Hematopoietic multipotent progenitor cell treated with erythropoietin and hydrocortisone succinate and interleukin-3 and kit ligand, for 6 days (in vitro differentiated cells): ENCODE measurements at regions not wholly inside any gene's neighbourhood (a gene's known extent, or its start where the extent isn't known, plus 50 kb on each side); places are given as distances from the start of the nearest gene placed in this dataset.

ENCODE experiments used
- DNase-seq: peaks from one replicate; pipeline ENCODE4 v3.0.0-alpha.2; 2015

DNA sequence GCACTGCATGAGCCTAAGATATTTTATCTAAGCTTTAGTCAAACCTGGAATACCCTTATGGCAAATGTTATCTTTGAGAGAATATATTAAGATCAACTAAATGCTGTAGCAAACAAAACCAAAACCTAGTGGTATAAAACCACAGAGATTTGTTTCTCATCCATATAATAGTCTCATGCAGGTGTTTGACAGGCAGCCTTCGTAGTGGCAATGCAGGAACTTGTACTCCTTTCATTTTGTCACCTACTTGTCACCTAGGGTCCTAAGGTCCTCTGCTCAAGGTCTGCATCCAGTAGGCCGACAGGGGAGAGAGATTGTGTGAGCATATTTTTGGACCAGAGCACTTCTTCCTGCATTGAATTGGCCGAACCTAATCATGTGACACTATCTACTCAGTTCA, 352.6 kb downstream of the GPR37 start:
- DNase-seq: no peak

DNA sequence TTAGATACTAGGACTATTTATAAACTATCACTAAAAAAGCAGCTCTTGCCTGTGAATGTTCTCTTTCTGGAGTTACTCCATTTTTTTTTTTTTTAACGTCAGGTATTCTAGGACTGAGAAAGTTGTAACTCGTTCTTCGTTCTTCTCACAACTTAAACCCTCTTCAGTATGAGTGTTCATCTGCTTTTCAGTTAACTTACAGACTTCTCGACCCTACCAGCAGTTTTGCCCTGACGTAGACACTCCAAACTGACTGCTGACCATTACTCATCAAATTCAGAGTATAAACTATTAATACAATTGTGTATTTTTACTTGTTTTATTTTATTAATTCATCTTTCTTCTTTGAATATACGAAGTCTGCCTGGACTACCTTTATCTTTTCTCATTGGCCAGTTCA, 353.1 kb downstream of the GPR37 start:
- DNase-seq: no peak

DNA sequence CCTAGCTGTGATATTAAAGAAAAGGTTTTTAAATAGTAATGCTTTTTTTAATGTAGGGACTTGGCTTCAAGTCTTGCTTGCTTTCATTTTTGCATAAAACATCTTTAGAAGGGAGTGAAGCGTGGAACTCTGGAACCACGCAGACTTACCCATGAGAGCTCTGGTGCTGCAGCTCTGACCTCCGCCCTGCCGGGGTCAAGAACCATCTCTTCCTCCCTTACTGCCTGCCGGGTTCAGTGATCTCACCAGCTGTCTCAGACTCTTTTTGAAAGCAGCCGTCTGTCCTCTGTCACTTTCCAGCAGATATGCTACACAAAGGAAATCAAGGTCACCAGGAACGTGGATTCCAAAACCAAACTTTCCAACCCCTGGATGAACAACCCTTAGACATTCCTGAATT, 353.8 kb downstream of the GPR37 start:
- DNase-seq: no peak

DNA sequence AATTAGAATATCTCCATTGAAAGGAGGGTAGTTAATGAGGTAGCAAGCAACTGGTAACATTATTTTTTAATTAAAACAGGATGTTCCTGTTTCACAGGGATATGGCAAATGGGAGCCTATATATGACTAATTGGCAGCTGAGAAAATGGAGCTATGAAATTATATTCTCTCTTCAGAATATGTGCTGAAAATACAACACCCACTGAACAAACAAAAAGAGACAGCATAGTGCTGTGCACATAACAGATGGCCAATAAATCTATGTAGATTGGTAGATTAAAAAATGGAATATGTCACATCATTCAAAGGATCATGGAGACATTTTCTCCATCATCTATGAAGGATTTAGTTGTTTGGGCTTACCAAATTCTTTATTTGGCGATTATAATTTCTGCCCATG, 362.0 kb downstream of the GPR37 start:
- DNase-seq: no peak

DNA sequence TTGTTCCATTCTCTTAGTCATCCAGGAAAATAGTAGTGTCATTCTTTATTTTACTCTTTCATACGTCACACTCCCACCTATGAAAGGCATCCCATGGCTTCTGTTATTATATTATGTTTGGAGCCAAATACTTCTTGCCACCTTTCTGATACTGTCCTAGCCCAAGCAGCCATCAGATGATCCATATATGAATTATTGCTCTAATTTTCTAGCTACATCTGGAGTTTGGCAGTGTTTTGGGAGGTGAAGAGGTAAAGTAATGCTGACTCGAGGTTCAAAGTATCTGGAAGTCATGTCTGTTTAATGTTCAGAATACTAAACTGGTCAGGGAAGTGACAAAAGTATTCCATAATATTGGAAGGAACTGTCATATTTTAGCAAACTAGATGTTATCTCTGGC, 362.5 kb downstream of the GPR37 start:
- no peak for DNase-seq

DNA sequence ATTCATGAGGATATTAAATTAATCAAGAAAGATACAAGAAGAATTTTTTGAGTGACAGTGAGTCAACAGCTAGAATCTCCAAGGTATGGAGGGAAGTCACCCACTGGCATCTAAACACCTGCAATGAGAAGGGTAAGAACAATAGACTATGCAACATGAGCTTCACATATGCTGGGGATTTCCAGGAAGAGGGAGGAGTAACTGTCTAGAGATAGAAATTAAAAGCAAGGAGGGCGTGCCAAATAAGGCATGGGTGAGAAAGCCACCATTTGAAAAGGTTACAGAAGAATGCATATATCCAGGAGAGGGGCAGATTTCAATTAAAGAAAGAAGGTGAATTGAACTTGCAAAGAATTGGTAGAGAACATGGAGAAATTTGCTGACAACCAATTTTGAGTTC, 365.7 kb downstream of the GPR37 start:
- no peak for DNase-seq

DNA sequence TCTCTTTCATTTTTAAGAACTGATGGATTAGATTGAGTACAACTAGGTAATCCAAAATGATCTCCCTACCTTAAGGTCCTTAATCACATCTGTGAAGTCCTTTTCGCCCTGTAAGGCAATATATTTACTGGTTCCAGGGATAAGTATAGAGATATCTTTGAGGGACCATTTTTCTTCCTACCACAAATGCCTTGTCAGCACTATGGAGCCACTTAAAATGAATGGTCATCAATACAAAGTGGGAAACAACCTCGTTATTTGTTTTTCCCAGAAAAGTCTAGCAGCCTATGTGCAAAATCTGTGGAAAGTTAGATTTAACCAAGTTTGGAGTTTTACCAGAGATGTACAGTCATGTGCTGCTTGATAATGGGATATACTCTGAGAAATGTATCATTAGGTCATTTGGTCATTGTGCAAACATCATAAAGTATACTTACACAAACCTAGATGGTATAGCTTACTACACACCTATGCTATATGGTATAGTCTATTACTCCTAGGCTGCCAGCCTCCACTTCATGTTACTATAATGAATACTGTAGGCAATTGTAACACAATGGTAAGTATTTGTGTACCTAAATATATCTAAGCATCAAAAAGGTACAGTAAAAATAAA, 366.2 kb upstream of the TMEM229A start:
- no peak for DNase-seq

DNA sequence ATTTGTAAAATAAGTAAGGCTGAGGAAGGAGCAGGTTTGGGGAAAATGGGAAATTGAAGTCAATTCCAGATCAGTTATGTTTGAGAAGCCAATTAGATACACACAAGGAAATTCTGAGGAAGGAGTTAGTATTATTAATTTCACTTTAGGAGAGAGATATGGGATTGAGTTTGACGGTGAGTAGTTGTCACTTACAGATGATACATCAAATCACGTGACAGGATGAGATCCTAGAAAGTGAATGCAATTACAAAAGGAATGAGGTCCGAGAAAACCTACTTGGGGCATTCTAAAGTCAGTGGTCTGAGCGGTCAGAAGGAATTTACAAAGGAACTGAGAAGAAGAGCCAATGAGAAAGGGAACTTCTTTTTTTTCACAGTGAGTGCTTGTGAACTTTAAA, 364.3 kb upstream of the TMEM229A start:
- DNase-seq: no peak

DNA sequence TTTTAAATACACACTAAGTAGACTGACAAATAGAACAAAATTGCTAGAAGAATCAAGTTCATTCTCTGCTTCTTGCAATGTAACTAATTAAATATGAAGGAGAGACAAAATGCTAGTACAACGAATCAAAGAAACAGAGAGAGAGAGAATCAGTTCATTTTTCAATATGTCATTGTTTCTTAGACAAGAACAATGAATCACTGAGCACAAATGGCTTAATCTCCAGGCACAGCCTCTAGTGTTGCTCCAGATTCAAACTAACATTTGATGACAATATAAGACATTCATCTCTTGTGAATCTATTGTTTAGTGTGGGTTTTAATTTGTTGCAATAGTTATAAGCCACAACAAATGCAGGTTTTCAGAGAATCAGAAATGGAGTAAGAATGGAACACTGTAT, 357.4 kb upstream of the TMEM229A start:
- no peak for DNase-seq

DNA sequence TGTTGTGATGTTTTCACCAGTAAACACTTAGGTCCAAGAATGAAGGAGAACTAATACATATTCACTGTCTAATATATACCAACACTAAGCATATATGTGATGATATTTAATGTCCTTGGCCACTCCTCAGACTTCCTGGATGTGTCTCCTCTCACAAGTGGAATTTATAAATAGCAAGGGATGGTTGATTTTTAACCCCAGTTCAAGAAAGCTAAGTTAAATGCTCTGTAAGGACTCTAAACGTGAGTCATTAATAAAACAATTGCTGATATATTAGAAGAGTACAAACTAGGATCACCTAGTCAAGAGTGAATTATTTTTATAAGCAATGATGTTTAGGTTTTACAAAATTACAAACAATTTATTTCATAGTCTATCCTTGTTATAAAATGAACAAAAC, 355.9 kb upstream of the TMEM229A start:
- no peak for DNase-seq

DNA sequence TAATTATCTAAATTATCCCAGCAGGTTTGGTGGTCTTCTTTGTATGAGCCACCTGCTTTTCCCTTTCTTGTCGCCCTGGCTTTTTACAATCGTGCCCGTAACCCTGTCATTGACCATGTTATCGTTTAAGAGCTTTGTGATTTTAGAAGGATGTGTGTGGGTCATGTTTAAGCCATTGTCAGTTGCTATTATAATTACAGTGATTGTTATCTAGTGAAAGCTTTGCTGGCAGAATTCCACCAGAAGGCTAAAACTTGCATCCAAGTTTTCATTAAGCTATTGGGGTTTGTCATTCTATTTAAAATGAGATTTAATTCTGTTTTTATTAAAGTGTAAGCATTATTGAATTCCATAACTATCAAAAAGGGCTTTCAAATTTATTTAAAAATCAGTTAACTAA, 354.2 kb upstream of the TMEM229A start:
- DNase-seq: no peak

DNA sequence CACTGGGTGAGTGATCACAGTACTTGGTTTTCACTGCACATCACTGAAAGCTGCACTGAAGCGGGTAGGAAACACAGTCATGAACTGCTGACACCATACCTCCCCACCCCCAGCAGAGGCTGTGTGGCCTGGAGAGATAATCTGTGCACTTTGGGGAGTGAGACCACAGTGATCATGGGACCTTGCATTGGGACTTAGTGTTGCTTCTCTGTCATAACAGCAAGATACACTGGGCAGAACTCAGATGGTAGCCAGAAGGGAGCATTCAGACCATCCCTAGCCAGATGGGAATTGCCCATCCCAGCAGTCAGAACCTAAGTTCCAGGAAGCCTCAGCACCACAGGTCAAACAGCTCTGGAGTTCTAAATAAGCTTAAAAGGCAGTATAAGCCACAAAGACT, 346.4 kb upstream of the TMEM229A start:
- no peak for DNase-seq

DNA sequence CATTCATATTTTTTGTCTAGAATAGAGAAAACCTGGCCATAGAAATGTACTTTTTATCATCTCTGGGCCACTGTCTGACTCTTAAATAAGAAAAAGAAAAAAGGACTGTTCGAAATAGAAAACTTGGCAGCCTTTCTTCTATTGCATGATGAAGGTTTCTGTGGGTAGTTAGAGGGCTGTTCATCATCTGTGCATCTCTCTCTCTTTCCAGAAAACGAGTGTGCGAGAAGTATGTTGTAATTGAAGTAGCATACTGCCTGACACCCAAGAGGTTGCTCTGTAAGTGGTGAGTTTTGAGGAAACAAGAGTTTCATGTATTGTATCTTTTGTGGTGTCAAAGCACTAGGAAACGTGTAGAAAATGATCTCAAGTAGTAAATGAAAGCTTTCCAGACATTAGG, 343.2 kb upstream of the TMEM229A start:
- DNase-seq: no peak

DNA sequence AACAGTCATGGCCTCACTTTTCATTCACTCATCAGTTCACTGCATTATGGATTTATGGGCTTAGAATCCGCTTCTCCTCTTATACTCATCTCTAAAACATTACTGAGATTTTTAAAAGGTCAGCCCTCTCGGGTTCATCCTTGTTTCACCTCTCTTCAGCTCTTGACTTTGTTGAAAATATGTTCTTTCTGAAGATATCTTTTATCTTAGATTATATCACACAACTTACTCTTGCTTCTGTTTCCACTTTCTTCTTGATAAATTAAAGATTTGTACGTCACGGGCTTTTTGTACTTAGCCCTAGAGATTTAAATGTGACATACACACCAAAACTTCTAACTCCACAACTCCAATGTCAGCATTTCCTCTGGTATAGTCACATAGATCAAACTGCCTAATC, 342.5 kb upstream of the TMEM229A start:
- DNase-seq: no peak

DNA sequence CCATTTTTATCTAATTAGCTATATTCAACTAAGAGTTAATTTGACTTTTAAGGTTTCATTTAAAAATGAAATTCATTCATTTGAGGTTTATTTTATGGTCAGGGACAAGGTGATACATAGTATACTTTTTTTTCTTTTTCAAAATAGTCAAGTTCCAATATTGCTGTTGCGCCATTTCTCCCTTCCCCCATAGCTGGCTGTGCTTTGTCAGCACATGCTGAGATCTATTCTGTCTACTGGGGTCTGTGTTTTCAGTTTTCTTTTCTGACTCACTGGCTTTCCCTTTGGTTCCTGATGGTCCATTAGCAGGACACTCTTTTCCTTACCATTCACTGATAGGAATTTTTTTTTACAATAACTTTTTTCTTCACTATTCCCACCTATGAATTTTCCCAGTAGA, 336.4 kb upstream of the TMEM229A start:
- DNase-seq: no peak

DNA sequence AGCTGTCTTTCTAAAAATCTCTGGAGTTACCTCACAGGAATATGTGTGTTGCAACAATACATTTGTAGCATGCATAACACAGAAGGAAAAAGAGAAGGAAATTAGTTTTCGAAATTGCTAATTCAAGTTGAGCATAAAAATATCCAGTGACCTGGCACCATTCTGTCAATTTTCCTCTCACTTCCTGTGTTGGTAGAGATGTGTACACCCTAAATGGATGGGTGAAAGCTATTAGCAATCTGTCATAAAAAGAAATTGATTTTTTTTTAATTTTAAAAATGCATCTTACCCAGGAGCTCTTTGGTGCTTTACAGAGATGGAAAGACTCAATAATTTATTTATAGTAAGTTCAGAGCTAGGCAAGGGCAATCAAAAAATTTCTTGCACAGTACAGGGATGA, 333.3 kb upstream of the TMEM229A start:
- DNase-seq: no peak

DNA sequence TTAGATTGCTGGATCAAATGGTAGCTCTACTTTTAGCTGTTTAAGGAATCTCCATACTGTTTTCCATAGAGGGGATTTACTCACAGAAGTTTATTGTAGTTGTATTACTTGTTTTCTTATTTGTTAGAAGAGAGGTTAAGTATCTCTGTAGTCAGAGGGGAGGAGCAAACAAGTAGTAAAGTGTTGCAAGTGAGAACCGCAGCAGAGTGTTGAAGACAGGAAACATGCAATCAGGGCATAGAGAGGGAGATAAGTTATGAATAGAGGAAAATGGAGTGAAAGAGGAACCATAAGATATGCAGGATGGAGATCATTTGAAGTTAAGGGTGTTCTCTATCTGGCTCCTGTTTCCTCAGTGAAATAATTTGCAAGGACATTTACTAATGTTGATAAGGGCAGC, 331.4 kb upstream of the TMEM229A start:
- peak; percentile 1 for DNase-seq

DNA sequence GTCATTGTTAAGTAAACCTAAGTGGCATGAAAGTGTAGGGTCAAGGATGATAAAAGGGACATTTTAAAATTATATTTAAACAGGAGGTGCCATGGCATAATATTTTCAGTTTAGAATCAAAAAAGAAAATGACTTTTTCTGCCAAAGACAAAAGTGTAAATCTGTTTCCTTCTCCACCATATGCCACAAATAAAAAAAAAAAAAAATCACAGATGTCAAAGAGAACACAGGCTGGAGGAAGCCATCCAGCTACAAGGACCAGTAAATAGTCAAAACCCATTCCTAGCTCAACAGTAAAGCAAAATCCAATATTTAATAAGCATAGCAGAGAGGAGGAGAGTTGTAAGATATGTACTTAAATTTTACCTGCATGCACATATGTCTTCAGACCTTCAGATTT, 321.3 kb upstream of the TMEM229A start:
- no peak for DNase-seq

DNA sequence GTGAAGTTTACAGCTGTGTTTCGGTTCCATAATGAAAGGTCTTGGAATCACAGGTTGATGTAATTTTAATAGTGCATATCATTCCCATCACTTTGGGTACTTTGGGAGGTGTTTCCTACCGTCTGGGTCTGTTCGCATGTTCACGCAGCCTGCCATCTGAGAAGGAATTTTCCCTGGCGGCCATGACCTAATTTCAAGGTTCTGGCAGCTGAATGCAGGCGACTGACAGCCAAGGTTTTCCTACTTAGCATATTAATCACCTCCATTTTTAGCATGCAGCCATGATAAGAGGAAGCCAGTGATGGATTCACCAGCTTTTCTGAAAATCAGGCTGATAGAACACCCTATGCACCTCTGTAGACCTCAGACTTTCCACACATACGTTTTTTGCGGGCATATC, 319.1 kb upstream of the TMEM229A start:
- no peak for DNase-seq

DNA sequence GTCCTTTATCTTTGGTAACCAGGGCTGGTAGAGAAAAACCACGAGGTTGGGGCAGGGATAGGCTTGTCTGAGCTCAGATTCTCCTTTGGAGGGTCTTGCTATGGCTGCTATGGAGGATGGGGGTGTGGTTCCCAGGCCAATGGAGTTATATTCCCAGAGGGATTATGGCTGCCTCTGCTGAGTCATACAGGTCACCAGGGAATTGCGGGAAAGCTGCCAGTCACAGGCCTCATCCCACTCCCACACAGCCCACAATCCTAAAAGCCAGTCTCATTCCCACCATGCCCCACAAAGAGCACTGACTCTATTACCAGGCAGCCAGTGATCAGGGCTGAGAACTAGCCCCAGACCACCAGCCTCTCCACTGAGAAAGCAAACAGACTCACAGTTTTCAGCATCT, 316.6 kb upstream of the TMEM229A start:
- DNase-seq: no peak

DNA sequence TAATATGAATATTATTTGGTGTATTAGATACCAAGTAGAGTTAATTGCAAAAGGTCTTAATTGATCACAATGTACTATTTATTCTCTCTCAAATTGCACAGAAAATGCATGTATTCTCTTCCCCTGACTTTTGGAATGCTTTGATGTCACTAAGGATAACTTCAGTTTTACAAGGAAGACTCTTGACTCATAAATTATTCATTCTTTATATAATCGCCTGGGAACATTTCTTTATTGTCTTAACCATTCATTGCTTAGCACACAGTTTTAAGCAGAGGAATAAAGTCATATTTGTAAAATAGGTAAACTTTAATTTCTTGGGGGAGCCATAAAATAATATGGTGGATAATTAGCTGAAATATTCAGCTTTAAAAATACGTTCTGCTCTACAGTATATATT, 306.0 kb upstream of the TMEM229A start:
- no peak for DNase-seq

DNA sequence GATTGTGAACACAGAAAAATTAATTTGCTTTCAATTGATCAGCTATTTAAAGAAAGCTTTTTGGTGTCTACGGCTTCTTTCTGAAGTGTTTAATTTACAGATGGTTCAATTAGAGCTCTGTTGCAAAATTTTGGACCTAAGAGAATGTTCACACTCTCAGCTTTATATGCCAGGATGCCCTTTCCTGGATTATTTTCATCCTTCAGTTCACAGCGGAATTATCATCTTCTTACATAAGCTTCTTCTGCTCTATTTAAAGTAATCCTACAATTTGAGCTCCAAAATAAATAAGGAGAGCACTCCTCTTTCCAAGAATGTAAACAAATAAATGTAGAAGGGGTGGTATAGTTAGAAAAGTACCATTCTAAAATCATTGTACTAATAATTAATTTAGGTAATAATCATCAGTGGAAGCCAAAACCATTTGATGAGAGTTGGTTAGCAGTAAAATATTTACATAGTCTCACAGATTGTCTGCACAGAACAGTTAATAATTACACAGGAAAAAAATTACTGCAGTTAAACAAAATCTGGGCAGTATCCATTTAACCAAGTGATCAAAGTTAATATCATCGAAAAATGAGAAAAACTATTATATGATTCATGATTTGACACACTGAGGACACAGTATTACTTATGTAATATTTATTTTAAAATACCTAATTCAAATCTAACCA, 298.0 kb upstream of the TMEM229A start:
- DNase-seq: no peak

DNA sequence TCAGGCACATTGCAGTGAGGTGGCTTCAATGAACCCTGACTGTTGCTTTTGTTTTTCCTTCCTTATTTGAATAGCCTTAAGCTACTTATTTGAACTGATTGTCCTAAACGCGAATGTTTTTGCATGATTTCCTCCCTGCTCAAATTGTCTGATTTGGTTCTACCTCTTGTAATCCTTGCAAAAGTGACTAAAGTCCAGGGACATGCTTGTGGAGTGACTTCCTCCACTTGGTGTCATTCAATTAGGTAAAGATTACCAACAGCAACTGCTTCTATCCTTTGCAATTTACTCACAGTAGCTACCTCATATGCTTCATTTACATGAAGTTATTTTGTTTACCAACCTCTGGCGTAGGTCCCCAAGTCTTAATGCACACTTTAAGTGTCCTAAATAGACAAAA, 295.9 kb upstream of the TMEM229A start:
- DNase-seq: no peak

DNA sequence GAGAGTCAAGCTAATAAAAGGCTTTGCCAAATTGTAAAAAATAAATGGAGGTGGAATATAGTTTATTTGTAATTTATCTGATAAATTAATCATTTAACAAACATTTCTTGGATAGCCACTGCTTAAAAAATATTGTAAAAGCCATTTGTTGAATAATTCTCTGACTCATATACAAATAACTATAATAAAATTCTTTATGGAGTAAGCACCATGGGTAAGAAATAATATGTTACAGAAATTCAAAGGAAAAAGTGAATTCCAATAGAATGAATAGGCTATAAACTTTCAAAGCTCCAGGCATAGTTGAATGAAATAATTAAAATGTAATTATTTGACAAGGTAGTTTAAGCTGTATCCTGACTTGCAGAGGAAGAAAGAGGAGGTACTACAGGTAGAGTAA, 291.4 kb upstream of the TMEM229A start:
- DNase-seq: no peak

DNA sequence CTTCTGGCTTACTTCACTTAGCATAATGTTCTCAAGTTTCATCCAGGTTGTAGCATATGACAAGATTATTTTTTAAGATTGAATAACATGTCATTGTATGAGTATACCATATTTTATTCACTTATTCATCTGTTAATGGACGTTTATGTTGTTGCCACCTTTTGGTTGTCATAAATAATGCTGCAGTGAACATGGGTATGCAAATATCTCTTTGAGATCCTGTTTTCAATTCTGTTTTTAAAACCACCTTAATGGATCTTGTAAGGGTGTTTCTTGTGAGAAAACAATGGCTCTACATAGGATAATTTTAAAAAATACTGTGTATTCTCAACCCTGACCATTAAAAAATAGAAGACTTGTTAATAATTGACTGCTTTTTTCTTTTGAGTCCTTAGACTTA, 290.7 kb upstream of the TMEM229A start:
- DNase-seq: no peak
